PFSK-1 (cell line): ENCODE measurements at regions not wholly inside any gene's neighbourhood (a gene's known extent, or its start where the extent isn't known, plus 50 kb on each side); places are given as distances from the start of the nearest gene placed in this dataset.

Experiments used
- POLR2AphosphoS5 ChIP-seq: IDR thresholded peaks from 2 replicates; pipeline ENCODE4 v1.6.1; 2012; ENCODE audit warnings: low read depth, mild to moderate bottlenecking, control low read depth, low read length, moderate library complexity
- REST ChIP-seq, 2 experiments: IDR thresholded peaks; 2 replicates each; pipeline versions ENCODE4 v1.6.1 to v1.8.0; 2011 to 2012; ENCODE audit warnings: low read depth in 2 of 2, low read length in 2 of 2, control low read depth in 1 of 2, inconsistent platforms in 1 of 2, mild to moderate bottlenecking in 1 of 2, moderate library complexity in 1 of 2; ENCODE audit not compliant: insufficient read depth in 1 of 2

DNA sequence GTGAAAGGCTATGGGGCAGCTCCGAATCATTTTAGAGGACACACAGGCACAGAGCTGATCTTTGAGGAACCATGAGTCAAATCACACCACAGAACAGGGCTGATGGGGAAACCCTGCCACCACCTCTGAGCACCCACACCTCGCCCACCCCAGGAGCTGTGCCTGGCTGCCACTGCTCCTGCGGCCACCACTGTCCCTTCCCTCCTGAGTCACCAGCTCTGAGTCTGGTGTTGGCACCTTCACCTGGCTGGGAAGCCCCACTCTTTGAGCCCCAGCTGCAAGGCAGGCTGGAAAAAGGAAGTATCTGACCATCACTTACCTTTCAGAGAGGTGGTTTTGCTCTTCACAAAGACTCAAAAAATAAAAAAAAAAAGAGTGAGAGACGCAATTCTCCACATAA lies 63.6 kb upstream of the MEF2A start:
- TF ChIP-seq POLR2AphosphoS5 (no peak), REST (IDR thresholded peaks at IDR 0.05; ENCODE audit: insufficient read depth in 1 of 2, low read depth in 2 of 2, low read length in 2 of 2) (no peak)
